ENCODE measurements at regions not wholly inside any gene's neighbourhood (a gene's known extent, or its start where the extent isn't known, plus 50 kb on each side); places are given as distances from the start of the nearest gene placed in this dataset.

DNA sequence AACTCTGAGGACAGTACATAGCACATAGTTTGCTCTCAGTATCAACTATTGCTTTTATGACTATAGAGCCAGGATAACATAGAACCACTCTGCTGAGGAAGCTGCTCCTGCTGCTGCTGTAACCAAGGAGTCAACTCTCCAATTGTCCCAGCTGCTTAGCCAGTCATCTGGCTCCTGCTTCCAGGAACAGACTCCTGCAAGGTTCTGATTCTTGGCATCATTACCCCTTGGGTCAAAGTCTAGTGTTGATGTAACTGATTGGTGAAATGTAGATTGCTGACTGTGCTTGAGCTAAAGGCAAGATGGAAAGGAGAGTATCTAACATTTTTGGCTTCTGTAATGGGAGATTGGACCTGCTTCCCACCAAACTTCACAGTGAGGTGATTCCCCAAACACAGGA is 261.9 kb upstream of the FSHR start:
- TF ChIP-seq, protein P1, sequence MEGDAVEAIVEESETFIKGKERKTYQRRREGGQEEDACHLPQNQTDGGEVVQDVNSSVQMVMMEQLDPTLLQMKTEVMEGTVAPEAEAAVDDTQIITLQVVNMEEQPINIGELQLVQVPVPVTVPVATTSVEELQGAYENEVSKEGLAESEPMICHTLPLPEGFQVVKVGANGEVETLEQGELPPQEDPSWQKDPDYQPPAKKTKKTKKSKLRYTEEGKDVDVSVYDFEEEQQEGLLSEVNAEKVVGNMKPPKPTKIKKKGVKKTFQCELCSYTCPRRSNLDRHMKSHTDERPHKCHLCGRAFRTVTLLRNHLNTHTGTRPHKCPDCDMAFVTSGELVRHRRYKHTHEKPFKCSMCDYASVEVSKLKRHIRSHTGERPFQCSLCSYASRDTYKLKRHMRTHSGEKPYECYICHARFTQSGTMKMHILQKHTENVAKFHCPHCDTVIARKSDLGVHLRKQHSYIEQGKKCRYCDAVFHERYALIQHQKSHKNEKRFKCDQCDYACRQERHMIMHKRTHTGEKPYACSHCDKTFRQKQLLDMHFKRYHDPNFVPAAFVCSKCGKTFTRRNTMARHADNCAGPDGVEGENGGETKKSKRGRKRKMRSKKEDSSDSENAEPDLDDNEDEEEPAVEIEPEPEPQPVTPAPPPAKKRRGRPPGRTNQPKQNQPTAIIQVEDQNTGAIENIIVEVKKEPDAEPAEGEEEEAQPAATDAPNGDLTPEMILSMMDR (IDR thresholded peaks at IDR 0.05; ENCODE audit: insufficient read depth, low read length), result no peak
- no peak for TF ChIP-seq POLR2AphosphoS5 (IDR thresholded peaks at IDR 0.05; ENCODE audit: low read depth)
